ENCODE measurements at regions not wholly inside any gene's neighbourhood (a gene's known extent, or its start where the extent isn't known, plus 50 kb on each side); places are given as distances from the start of the nearest gene placed in this dataset.

DNA sequence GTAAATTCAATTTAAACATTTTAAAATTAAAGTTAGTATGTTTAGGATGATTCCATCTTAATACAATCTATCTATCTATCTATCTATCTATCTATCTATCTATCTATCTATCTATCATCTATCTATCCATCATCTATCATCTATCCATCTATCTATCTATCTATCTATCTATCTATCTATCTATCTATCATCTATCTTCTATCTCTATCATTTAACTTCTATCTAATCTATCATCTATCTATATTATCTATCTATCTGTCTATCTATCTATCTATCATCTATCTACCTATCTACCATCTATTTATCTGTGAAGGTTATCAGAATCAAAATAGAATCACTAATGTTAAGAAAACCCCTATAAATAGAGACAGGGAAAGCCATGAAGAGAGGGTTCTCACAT, 78.3 kb downstream of the RAMP3 start:
- DNase-seq (ENCODE audit: low read depth in 2 of 2), result no peak

DNA sequence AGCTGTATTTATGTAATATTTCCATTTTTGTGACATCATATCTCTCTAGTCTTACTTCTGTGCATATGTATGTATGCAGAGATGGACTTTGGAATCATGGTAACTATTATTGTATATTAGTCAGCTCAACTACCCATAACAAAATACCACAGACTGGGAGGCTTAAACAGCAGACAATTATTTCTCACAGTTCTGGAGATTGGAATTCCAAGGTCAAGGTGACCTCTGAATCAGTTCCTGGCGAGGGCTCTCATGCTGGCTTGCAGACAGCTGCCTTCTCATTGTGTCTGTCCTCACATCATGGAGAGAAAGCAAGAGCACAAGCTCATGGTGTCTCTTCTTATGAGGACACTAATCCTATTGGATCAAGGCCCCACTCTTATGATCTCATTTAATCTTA, 79.1 kb downstream of the RAMP3 start:
- peak; percentile 70 to 88 for DNase-seq (ENCODE audit: low read depth in 2 of 2)

DNA sequence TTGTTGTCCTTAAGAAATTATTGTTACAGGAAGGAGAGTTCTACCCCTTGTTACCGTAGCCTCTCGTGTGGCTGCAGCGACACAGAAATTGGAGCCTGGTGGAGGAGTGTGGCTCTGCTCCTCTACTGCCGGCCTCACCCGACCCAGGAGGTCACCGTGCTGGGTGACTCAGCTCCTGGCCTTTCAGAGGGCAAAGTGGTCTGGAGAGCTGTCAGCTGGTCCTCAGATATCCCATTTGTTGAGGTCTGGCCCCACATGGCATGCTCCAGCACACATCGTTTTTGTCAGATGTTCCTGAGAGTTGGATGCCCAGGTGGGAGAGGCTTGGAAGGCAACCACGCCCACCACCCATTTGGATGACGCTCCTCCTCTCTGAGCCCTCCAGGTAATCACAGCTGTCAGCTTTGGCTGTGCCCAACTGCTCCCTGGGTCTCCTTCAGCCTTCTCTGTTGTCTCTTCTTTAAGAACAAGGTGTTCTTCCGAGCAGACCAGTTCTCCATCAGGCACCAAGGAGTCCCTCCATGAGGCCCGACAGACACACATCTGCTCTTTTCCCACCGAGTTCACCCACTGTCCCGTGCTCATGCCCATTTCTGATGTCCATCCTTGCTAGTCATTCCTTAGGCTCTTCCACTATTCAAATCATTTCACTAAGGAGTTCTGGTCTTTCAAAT, 80.3 kb downstream of the RAMP3 start:
- DNase-seq (ENCODE audit: low read depth in 2 of 2), result no peak

DNA sequence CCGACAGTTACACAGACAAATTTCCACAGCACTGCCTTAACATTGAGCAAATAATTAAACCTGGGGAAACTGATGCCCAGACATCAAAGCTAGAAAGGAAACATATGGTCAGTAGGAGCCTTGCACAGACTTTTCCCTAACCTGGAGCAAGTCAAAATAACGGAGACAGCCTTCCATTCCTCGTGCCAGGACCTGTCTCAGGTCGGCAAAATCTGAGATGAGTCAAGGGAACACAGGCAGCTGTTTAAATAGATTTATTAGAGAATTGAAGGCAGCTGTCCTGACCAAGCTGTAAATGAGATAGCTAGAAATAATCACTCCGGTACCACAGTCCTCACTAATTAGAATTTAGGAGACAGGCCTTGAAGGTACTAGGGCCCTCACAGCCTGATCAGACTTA, 81.2 kb downstream of the RAMP3 start:
- DNase-seq (ENCODE audit: low read depth in 2 of 2), result no peak

DNA sequence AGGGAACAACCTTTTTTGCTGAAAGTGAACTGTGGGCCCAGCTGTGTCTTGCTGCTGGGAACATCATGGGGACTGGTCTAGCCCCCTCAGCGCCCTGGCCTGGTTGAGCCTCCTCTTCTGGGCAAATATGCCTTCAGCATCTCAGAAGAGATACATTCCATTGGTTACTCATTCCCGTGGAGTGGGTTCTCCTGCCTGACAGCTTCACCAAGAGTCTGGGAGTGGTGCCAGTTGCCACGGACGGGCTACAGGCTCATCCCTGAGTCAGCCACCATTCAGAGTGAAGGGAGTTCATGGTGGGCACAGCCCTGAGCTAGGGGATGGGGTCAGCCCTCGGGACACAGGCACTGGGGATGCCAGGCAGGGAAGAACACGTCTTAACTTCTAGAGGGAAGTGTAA, 81.9 kb downstream of the RAMP3 start:
- DNase-seq (ENCODE audit: low read depth in 2 of 2), result peak; percentile 59 to 74

DNA sequence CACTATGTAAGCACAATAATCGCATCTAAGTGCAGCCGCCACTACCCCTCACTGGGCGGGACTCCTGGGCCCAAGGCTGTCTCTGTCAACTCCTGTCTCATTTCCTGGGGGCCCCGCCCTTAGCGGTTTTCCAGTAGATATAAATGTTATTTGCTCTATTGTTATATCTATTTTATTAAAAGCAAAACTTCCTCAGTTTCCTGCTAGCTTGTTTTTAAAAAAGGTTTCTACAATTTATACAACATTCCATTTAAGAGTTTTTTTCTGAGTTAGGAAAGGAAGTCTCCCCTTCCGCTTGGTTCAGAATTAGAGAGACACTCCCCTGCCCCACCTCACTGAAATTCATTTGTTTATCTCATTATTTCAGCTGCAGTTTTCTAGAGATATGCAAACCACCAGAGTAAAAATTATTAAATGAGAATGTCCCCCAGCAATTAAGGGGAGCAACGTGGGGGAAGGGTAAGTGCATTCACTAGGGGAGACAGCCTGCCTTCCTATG, 82.7 kb downstream of the RAMP3 start:
- DNase-seq (ENCODE audit: low read depth in 2 of 2), result peak; percentile 56 to 66

DNA sequence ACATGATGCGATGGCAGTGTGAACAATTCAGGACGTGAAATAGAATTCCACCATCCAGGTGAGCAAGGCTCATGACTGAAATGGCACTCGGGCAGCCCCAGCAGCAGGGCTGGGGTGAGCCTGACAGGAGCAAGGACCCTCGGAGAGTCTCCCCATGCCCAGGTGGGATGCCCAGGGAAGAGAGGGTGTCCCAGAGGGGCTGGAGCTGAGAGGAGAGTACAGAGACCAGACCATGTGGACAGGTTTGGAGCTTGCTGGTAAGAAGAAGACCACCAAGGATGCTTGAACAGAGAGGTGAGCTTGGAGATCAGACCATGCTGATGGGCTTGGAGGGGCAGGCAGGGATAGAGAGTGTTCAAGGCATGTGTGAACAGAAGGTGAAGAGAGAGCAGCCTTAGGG, 83.3 kb downstream of the RAMP3 start:
- no peak for DNase-seq (ENCODE audit: low read depth in 2 of 2)

DNA sequence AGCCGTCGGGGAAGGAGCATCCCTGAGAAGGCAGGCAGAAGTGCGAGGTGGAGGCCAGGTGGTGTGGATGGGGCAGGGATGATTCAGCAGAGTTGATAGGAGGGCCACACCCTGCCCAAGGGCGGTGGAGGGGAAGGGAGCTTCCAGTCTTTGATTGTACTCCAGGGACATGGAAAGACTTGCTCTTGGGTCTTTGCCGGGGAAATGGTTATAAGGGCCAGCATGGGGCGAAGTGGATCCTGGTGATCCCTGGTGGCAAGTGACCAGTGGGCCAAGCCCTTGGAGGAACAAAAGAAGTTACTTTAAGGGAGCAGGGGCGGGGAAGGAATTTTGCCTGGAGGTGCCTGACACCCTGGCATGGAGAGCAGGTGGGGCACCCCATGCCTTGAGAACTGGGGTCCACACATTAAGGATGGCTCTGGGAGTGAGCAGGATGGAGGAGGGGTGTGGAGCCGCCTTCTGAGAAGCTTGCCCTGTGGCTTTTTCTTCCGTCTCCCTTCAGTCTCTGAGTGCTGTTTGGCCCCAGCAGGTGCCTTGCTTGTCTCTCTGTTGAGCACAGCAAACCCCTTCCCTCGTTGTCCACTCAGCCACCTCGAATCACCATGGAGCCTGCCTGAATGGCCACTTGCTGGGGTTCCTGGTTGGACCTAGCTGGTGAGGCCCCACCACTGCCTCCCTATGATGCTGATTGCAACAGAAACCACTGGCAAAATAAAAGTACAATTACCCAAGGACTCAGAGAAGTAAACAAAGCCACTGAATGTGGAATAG, 83.9 kb downstream of the RAMP3 start:
- no peak for DNase-seq (ENCODE audit: low read depth in 2 of 2)

DNA sequence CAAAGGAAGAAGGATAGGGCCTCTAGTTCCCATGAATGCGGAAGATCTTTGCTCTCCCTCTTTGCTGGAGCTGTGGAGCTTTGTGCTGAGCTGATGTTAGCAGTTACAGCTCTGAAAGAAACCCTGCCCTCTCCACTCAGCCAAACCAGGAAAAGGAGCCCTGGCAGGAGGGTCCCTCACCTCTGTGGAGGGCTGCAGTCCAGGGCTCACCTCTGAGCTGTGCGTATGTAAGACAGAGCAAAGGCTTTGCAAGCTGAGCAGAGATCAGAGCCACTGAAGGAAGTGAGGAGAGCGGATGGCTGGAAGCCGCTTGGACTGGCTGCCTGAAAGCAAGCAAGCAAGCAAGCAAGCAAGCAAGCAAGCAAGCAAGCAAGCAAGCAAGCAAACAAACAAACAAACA, 84.7 kb downstream of the RAMP3 start:
- DNase-seq (ENCODE audit: low read depth in 2 of 2), result no peak

DNA sequence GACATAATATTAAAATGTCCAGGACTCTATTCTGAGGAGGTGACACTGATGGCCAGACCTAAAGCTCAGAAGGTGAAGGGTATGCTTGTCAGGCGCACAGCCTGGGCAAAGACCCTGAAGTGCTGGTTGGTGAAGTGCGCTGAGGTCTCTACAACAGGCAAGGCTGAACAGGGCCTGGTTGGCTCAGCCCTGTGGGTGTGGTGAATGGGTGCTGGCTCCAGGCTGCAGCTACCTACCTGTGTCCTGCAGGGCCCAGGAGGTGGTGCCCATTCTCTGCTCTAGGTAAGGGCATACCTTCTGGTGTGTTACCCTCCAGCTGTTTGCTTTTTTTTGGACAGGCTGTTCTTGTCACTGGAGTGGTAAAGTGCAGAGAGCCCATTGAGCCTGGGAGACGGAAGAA, 85.1 kb downstream of the RAMP3 start:
- no peak for DNase-seq (ENCODE audit: low read depth in 2 of 2)

DNA sequence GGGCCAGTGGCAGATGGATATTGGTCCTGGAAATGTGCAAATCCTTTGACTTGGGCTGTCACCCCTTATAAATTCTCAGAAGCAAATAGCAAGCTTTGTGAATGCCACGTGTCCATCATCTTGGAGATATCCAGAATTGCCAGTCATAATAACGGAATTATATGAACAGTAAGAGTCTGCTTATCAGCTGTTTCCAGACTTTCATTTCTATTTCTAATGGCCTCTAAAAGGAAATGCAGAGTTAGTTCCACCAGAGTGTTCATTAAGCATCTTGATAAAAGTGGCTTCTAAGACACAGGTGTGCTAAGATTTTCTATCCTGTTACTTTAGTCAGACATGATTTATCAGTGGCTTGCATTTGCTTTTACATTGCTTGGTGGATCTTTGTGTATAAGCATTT, 87.4 kb downstream of the RAMP3 start:
- DNase-seq (ENCODE audit: low read depth in 2 of 2), result no peak

DNA sequence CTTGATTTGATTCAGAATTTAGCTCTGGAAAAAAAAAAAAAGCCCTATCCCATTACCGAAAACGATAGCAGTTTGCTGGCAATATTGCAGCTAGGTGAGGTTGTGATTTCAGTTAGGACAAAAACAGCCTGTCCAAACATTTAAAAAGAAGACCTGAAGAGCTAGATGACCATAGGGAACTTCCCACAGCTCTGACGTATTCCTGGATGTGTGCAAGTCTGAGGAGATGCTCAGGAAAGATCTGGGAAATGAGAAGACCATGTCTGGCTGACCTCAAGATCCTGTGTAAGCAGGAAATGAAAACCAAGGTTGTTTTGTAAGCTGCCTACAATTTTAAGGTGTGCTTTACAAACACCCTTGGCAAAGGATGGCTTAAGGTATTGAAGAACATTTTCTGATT, 88.7 kb downstream of the RAMP3 start:
- peak in 1 of 2 donors; percentile 17 for DNase-seq (ENCODE audit: low read depth in 2 of 2)

DNA sequence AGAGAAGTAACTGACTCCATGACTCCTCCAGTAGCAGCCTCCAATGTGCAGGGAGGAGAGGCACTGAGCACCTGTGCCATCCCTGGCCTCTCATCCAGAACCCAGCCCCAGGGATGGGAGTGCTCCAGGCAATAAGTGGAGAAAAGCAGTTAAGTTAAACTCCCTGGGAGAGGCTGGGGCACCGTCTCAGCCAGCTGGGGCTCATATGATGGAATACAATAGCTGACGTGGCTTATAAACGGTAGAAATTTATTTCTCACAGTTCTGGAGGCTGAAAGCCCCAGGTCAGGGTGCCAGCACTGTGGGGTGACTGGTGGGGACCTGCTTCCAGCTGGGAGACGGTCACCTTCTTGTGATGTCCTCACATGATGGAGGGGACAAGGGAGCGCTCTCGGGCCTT, 94.7 kb downstream of the RAMP3 start:
- no peak for DNase-seq (ENCODE audit: low read depth in 2 of 2)

DNA sequence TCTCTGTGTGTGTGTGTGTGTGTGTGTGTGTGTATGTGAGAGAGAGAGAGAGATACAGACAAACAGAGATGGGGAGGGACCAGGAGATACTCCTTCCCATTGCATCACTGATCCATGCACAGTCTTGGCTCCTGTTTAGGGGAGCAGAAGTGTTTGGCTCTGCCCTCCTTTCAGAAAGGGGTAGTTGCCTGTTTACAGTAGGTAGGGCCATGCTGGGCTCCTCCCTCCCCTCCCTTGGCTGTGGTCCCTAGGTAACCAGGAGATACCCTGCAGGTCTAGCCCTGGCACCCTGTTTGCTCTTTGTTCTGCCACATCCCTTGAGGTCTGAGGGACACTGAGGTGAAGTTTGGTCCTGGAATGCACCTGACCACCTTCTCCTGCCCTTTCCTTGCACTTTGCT, 95.3 kb downstream of the RAMP3 start:
- DNase-seq (ENCODE audit: low read depth in 2 of 2), result no peak

DNA sequence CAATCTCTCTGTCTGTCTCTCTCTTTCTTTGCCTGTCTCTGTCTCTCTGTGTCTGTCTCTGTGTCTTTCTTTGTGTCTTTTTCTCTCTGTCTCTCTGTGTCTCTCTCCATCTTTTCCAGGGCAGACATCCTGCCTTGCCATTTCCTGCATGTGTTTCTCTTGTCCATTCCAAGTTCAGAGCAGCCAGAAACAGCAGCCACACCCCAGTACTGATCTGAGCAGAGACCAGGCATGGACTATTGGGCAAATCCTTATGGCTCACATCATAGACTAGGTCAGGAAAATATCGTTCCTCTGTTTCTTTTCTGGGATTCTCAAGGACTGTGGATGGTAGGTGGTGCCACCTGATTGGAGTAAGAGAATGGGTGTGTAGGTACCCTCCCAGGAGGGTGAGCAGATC, 95.8 kb downstream of the RAMP3 start:
- DNase-seq (ENCODE audit: low read depth in 2 of 2), result no peak

DNA sequence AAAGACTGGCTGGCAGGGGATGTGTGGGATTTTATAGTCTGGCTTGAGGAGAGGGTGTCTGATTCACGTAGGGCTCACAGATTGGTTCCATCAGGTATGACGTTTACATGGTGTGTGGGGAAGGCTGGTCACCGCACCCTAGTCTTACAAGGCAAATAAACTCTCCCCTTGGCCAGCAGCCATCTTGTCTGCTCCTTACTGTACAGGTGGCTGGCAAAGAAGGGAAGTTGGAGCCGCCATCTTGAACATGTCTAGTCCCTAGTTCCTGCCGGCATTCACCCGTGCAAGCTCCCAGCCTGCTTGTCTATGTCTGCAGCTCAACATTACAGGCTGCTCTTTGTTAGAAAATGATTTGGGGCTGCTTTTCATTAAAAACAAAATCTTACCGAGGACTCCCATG, 97.6 kb downstream of the RAMP3 start:
- no peak for DNase-seq (ENCODE audit: low read depth in 2 of 2)

DNA sequence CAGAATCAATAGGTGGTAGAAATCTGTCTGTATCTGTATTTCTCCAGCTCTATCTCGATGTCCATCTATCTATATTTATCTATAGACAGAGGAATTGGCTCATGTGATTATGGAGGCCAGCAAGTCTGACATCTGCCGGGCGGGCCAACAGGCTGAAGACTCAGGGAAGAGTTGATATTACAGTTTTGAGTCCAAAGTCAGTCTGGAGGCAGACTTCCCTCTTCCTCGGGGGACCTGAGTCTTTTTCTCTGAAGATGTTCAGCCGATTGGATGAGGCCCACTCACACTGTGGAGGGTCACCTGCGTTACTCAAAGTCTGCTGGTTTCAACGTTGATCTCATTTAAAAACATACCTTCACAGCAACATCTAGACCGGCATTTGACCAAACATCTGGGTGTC, 98.7 kb downstream of the RAMP3 start:
- DNase-seq (ENCODE audit: low read depth in 2 of 2), result no peak

DNA sequence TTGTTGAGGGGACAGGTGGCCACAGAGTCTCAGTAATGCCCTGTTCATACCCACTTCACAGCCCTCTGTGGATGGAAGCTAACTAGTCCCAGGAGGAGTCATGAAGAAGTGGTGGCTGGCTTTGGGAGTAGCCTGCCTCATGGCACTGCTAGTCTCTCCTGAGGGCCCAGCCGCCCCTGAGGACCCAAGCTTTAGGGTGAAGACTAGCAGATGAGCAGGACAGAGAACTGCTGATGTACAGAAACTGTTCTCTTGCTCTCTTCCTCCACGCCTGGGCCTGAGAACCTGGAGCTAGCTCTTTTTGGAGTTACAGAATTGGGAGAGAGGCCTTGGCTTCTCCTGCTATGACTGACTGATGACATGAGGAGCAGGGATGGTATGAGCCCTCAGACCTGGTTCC, 99.2 kb downstream of the RAMP3 start:
- DNase-seq (ENCODE audit: low read depth in 2 of 2), result no peak

DNA sequence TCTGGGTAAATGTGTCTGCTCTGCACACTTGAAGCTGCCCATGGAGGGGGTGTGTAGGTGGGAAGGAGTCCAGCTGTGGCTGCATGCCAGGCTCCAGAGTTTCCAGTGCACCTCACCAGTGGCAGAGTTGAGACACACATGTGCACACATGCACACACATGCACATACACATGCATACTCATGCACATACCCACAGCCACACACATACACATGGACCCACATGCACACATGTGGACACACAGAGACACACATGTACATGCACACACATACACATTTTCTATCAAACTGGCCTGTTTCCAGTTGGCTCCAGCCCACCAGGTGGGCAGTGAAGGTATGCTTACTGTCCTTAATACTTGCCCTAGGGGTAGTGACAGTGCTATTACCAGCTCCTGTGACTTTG, 99.7 kb downstream of the RAMP3 start:
- DNase-seq (ENCODE audit: low read depth in 2 of 2), result no peak

DNA sequence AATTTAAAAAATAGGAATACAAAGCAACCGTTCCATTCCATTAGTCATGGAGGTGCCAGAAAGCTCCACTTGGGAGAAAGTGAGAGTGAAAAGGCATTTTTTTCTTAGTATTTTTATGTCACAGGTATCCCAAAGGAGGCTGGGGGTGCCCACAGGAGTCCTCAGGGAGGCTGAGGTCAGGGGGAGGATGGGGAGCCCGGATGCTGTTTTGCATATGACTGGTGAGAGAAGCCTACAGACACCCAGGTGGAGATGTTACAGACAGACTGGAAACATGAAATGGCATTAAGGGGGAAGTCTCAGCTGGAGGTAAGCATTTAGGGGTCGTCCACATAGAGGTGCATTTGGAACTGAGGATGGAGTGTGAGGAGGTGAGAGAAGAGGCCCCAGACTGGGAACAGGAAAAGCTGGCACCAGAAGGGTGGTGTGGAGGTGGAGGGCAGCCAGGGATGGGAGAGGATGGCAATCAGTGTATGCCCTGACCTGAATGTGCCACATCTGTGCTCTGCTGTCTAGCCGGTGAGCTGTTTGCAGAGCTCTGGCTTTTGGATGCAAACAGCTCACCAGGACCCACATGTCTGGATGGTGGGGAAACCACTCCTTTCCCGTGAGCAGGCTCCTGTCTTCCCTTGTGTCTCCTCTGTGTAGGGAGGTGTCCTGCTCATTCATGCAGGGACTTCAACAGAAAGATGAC, 101.1 kb downstream of the RAMP3 start:
- no peak for DNase-seq (ENCODE audit: low read depth in 2 of 2)

DNA sequence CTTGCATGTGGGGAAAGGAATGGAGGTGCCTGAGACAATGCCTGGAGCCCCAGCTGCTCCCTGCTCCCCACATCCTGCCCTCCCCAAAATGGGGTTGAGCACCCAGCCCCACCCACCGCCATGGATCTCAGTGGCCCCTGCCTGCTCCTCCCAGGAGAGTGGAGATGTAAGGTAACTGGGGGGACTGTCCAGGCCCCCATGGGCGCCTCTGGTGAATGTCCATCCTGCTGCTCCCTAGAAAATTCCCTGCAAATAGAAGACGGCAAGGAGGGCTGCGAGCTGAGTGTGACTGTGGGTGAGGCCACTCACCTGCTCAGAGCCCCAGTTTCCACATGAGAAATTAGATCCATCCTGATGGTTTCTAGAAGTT, 101.6 kb downstream of the RAMP3 start:
- DNase-seq (ENCODE audit: low read depth in 2 of 2), result no peak

DNA sequence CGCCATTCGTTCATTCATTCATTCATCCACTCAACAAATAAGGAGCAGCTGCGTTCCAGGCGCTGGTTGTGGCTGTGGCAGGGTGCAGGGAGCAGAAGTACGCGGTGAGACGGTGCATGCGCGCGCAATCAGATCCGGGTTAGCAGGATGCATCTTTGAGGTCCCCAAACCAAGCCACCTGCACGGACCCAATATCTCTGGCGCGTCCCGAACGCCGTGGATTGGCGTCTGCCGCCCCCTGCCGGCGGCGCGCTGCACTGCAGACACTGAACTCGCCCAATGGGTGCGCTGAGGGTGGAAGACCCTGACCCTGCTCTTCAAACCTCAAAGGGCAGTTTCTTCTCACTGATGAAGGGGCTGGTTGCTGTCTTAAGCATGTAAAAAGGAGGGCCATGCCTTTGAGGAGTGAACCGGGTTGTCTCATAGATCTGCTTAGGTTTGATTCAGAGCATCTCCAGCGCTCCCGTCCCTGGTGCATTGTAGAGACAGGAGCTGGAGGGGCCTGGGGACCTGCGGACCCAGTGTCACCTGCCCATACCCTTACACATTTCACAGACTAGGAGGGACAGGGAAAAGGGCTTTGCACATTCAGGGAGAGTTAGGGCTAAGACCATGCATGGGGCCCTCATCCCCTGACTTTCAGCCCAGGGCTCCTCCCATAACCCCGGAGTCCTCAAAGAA, 102.5 kb downstream of the RAMP3 start:
- DNase-seq (ENCODE audit: low read depth in 2 of 2), result peak; percentile 39 to 65

All from lung microvascular endothelial cell (primary cell).